ENCODE measurements at regions not wholly inside any gene's neighbourhood (a gene's known extent, or its start where the extent isn't known, plus 50 kb on each side); places are given as distances from the start of the nearest gene placed in this dataset.

DNA sequence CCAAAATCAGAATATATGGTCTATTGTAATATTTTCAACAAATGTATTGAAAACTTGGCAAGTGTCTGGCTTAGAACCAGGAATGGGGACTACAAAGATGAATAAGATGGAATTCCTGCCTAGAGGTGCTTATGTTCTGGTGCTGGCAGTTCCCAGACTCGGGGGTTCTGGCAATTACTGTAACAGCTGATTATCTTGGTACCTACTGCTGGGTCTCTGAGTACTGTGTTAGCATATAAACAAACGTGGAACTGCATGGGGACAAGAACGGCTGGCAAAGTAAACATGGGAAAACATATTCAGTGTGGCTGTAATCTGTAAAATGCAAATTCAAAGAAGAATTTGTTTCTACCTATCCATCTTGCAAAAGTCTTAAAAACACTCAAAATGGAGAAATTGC lies 89.9 kb downstream of the SLC24A2 start:
- no peak for TF ChIP-seq POLR2AphosphoS5 (IDR thresholded peaks at IDR 0.05; ENCODE audit: borderline replicate concordance, low read depth, low read length)
- no peak for DNase-seq (ENCODE audit: low read depth, low spot score)
- Histone ChIP-seq H3K4me3 (no peak overlapping the region), H3K9ac (ENCODE audit: insufficient read length) (no peak overlapping the region), H3K36me3 (ENCODE audit: insufficient read depth, low read length) (no peaks in the 10 kb centered on the region), H3K27ac (no peak overlapping the region), H3K9me3 (ENCODE audit: low read depth, low read length) (no peaks in the 10 kb centered on the region)

DNA sequence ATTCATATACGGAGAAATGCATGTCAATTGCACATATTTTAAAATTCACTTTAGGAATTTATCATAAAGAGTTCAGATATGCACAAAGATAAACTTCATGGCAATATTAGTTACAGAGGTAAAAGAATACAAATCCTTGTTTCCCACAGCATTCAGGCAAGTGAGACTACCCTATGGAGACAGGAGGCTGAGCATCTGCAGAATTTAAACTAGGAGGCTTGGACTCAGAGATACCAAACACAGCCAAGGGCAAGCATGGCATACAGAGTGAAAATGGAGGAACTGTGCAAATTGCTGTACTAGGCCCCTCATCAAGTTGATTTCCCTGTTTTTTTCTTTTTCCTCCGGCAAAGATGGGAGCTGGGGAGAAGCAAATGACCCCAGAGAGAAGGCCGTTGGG lies 94.2 kb downstream of the SLC24A2 start:
- Histone ChIP-seq H3K36me3 (ENCODE audit: insufficient read depth, low read length) (no peaks in the 10 kb centered on the region), H3K9ac (ENCODE audit: insufficient read length) (no peak overlapping the region), H3K4me3 (no peak overlapping the region), H3K9me3 (ENCODE audit: low read depth, low read length) (no peaks in the 10 kb centered on the region), H3K27ac (no peak overlapping the region)
- TF ChIP-seq EZH2 (IDR thresholded peaks at IDR 0.05) (no peak), POLR2AphosphoS5 (IDR thresholded peaks at IDR 0.05; ENCODE audit: borderline replicate concordance, low read depth, low read length) (no peak), FOXP2 (optimal IDR thresholded peaks at IDR 0.05; ENCODE audit: control extremely low read depth, extremely low read length, insufficient read depth) (no peak)
- DNase-seq (ENCODE audit: low read depth, low spot score), result no peak

DNA sequence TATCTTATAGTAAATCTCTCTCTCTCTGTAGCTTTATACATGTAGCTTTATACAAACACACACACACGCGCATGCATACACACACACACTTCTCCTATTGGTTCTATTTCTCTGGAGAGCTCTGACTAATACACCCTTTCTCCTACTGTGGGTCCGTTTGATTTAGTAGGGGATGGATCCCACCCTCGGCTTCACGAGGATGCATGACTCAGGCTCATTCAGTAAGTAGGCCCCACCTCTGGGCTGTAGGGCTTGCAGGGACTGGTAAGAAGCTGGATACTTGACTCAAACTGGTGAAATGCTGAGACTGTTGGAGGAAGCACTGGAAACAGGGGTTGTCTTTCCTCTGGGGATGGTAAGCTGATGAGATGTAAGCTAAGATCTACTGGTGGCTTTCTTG lies 98.7 kb downstream of the SLC24A2 start:
- no peaks in the 10 kb centered on the region for H3K9me3 ChIP-seq (ENCODE audit: low read depth, low read length)
- no peaks in the 10 kb centered on the region for H3K36me3 ChIP-seq (ENCODE audit: insufficient read depth, low read length)
- H3K9ac ChIP-seq (ENCODE audit: insufficient read length), result no peak overlapping the region
- no peak overlapping the region for H3K4me3 ChIP-seq
- no peak for TF ChIP-seq EZH2 (IDR thresholded peaks at IDR 0.05)
- no peak for TF ChIP-seq POLR2AphosphoS5 (IDR thresholded peaks at IDR 0.05; ENCODE audit: borderline replicate concordance, low read depth, low read length)
- no peak for TF ChIP-seq FOXP2 (optimal IDR thresholded peaks at IDR 0.05; ENCODE audit: control extremely low read depth, extremely low read length, insufficient read depth)
- DNase-seq (ENCODE audit: low read depth, low spot score), result no peak
- no peak overlapping the region for H3K27ac ChIP-seq

DNA sequence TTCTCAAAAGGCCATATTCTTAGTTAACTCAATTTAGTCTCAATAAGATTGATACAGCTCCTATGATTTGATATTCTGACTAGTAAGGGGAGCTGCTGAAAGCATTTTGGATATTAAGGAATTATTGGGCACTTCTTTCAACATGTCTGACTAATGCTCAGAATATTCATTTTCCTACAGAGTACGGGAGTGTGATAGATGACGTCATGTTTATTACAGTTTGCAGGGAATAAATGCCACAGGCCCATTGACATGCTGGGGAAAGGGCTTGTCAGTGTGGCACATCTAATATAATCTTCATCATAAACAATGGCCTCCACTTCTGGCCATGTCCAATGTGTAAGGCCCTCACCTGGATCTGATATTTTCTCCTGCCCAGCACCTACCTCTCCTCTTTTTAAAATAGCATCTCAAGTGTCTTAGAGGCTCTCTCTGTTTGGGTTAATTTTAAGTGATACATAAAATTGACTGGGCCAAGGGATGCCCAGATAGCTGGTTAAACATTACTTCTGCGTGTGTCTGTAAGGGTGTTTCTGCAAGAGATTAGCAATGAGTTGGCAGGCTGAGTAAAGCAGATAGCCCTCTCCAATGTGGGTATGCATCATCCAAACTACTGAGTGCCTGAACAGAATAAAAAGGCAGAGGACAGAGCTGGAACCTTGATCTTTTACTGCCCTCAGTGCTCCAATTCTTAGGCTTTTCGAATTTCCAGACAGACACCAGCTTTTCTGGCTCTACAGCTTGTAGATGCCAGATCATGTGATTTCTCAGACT lies 99.3 kb downstream of the SLC24A2 start:
- TF ChIP-seq EZH2 (IDR thresholded peaks at IDR 0.05) (no peak), FOXP2 (optimal IDR thresholded peaks at IDR 0.05; ENCODE audit: control extremely low read depth, extremely low read length, insufficient read depth) (no peak), POLR2AphosphoS5 (IDR thresholded peaks at IDR 0.05; ENCODE audit: borderline replicate concordance, low read depth, low read length) (no peak)

DNA sequence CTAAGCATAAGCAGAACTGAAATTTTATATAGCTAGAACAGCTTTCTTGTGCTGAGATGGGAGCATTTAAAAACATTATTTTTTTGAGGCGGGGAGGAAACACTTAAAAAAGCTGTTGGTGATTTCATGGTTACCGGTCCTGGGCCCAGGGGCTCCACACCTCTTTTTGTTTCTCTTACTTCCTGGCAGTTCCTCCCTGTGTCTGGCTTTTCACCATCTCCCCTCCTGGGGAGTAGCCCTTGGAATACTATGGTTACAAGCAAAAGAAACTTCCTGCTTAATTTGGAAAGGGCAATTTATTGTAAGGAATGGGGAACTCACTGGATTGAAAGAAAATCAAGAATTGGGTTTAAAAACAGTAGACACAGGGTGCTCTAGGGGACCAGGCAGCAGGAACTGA lies 105.1 kb downstream of the SLC24A2 start:
- Histone ChIP-seq H3K4me3 (no peak overlapping the region), H3K27ac (no peak overlapping the region), H3K9ac (ENCODE audit: insufficient read length) (no peak overlapping the region), H3K9me3 (ENCODE audit: low read depth, low read length) (no peaks in the 10 kb centered on the region), H3K36me3 (ENCODE audit: insufficient read depth, low read length) (no peaks in the 10 kb centered on the region)
- TF ChIP-seq POLR2AphosphoS5 (IDR thresholded peaks at IDR 0.05; ENCODE audit: borderline replicate concordance, low read depth, low read length) (no peak), EZH2 (IDR thresholded peaks at IDR 0.05) (no peak), FOXP2 (optimal IDR thresholded peaks at IDR 0.05; ENCODE audit: control extremely low read depth, extremely low read length, insufficient read depth) (no peak)
- DNase-seq (ENCODE audit: low read depth, low spot score), result no peak

More for the DNA sequence above, 99.3 kb downstream of the SLC24A2 start:
- Histone ChIP-seq H3K9ac (ENCODE audit: insufficient read length) (no peak overlapping the region), H3K36me3 (ENCODE audit: insufficient read depth, low read length) (no peaks in the 10 kb centered on the region), H3K27ac (no peak overlapping the region), H3K4me3 (no peak overlapping the region), H3K9me3 (ENCODE audit: low read depth, low read length) (no peaks in the 10 kb centered on the region)
- DNase-seq (ENCODE audit: low read depth, low spot score), result no peak

DNA sequence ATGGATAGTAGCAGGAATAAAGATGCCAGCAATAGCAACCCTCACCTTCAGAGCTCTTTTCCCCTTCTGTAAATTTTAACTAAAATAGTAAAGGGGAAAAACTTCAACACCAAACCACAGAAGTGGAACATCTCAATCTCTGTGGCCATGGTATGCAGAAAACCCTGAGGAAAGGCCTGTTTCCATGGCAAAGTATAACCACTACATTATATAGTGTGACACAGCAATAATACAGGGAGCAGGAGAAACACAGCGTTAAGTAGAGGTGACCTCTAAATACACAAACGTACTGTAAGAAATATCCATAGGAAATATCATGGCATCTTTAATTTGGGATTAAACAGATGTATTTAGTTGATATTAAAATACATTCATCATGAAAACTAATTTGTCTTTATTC lies 106.4 kb downstream of the SLC24A2 start:
- Histone ChIP-seq H3K36me3 (ENCODE audit: insufficient read depth, low read length) (no peaks in the 10 kb centered on the region), H3K9me3 (ENCODE audit: low read depth, low read length) (no peaks in the 10 kb centered on the region), H3K27ac (no peak overlapping the region), H3K4me3 (no peak overlapping the region), H3K9ac (ENCODE audit: insufficient read length) (no peak overlapping the region)
- TF ChIP-seq EZH2 (IDR thresholded peaks at IDR 0.05) (no peak), FOXP2 (optimal IDR thresholded peaks at IDR 0.05; ENCODE audit: control extremely low read depth, extremely low read length, insufficient read depth) (no peak), POLR2AphosphoS5 (IDR thresholded peaks at IDR 0.05; ENCODE audit: borderline replicate concordance, low read depth, low read length) (no peak)
- no peak for DNase-seq (ENCODE audit: low read depth, low spot score)

DNA sequence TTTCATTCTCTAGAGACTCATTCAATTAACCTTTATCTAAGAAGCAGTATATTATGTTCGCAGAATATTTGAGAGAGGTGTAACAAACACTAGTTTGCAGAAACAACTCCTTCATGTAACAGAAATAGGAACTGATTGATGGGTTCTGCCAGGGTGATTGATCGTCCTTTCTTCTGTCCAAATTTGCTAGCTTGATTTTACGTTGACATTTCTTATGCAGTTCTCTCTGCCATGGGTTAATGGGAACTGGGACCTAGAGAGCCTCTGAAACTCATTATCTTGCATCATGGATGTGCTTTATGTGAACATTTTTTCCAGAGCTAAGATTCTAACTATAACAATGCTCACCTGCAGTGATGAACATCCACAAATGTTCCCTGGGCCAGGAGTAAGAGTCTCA lies 107.0 kb downstream of the SLC24A2 start:
- TF ChIP-seq POLR2AphosphoS5 (IDR thresholded peaks at IDR 0.05; ENCODE audit: borderline replicate concordance, low read depth, low read length), result no peak
- TF ChIP-seq FOXP2 (optimal IDR thresholded peaks at IDR 0.05; ENCODE audit: control extremely low read depth, extremely low read length, insufficient read depth), result no peak
- no peak for TF ChIP-seq EZH2 (IDR thresholded peaks at IDR 0.05)
- Histone ChIP-seq H3K36me3 (ENCODE audit: insufficient read depth, low read length) (no peaks in the 10 kb centered on the region), H3K9ac (ENCODE audit: insufficient read length) (no peak overlapping the region), H3K4me3 (no peak overlapping the region), H3K9me3 (ENCODE audit: low read depth, low read length) (no peaks in the 10 kb centered on the region), H3K27ac (no peak overlapping the region)
- no peak for DNase-seq (ENCODE audit: low read depth, low spot score)

DNA sequence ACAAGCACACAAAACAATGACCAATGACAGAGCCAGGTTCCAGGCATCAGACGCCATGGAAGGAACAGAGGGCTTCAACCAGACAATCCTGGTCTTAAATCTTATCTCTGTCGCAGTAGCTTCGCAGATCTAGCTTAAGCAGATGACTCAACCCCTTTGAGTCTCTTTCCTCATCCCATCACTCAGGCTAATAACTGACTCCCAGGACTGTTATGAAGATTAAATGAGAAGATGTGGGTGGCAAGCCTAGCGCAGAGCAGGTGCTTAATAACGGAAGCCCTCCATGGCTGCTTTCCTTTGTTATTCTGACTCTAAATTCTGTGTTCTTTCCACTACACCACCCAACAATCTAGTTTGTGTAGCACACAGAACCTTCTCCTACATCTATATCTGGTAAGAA lies 110.9 kb downstream of the SLC24A2 start:
- H3K36me3 ChIP-seq (ENCODE audit: insufficient read depth, low read length), result no peaks in the 10 kb centered on the region
- TF ChIP-seq EZH2 (IDR thresholded peaks at IDR 0.05) (no peak), POLR2AphosphoS5 (IDR thresholded peaks at IDR 0.05; ENCODE audit: borderline replicate concordance, low read depth, low read length) (no peak), FOXP2 (optimal IDR thresholded peaks at IDR 0.05; ENCODE audit: control extremely low read depth, extremely low read length, insufficient read depth) (no peak)
- H3K27ac ChIP-seq, result no peak overlapping the region
- H3K4me3 ChIP-seq, result no peak overlapping the region
- no peak overlapping the region for H3K9ac ChIP-seq (ENCODE audit: insufficient read length)
- no peaks in the 10 kb centered on the region for H3K9me3 ChIP-seq (ENCODE audit: low read depth, low read length)
- DNase-seq (ENCODE audit: low read depth, low spot score), result no peak

DNA sequence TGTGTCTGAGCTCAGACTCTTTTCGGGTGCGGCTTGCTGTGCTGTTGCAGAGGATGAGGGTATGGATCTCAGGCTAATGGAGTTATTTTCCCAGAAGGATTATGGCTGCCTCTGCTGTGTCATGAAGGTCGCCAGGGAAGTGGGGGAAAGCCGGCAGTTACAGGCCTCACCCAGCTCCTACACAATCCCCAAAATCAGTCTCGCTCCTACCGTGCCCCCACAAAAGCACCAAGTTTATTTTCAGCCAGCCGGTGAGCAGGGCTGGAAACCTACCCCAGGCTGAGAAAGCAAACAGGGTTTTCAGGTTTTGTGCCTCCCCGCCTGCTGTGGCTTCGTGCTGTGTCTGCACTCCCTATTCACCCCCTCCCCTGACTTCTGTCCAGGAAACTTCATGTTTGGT lies 113.3 kb downstream of the SLC24A2 start:
- H3K9me3 ChIP-seq (ENCODE audit: low read depth, low read length), result no peaks in the 10 kb centered on the region
- TF ChIP-seq EZH2 (IDR thresholded peaks at IDR 0.05), result no peak
- TF ChIP-seq FOXP2 (optimal IDR thresholded peaks at IDR 0.05; ENCODE audit: control extremely low read depth, extremely low read length, insufficient read depth), result no peak
- no peak for TF ChIP-seq POLR2AphosphoS5 (IDR thresholded peaks at IDR 0.05; ENCODE audit: borderline replicate concordance, low read depth, low read length)
- no peak overlapping the region for H3K27ac ChIP-seq
- DNase-seq (ENCODE audit: low read depth, low spot score), result no peak
- no peaks in the 10 kb centered on the region for H3K36me3 ChIP-seq (ENCODE audit: insufficient read depth, low read length)
- no peak overlapping the region for H3K9ac ChIP-seq (ENCODE audit: insufficient read length)
- H3K4me3 ChIP-seq, result no peak overlapping the region

Measured in SK-N-MC (cell line).